Sigmoid colon (tissue), 6 donors: ENCODE measurements at regions not wholly inside any gene's neighbourhood (a gene's known extent, or its start where the extent isn't known, plus 50 kb on each side); places are given as distances from the start of the nearest gene placed in this dataset.

Source experiments
- DNase-seq: peaks from one replicate; pipeline ENCODE4 v3.0.0-alpha.2; 2019
- H3K27ac ChIP-seq, 4 donors: fragments of 200-600 bp; sonication (generic); one replicate each; pipeline ENCODE4 v1.5.1; 2016 to 2019; ENCODE audit warnings: mild to moderate bottlenecking in 1 of 4
- H3K27me3 ChIP-seq, 3 donors: fragments of 200-600 bp; sonication (generic); one replicate each; pipeline ENCODE4 v1.5.1; 2019; ENCODE audit warnings: mild to moderate bottlenecking in 1 of 3
- H3K36me3 ChIP-seq, 4 donors: fragments of 200-600 bp; sonication (generic); one replicate each; pipeline ENCODE4 v1.5.1; 2016 to 2019
- H3K4me1 ChIP-seq, 4 donors: fragments of 200-600 bp; sonication (generic); one replicate each; pipeline ENCODE4 v1.5.1; 2017 to 2019
- H3K4me3 ChIP-seq, 4 donors: fragments of 200-600 bp; sonication (generic); one replicate each; pipeline ENCODE4 v1.5.1; 2017 to 2019; ENCODE audit warnings: mild to moderate bottlenecking in 2 of 4, moderate library complexity in 1 of 4
- H3K9me3 ChIP-seq, 4 donors: fragments of 200-600 bp in 3 of 4; sonication (generic) in 3 of 4; one replicate each; pipeline versions ENCODE4 v1.5.1 to v1.6.1; 2013 to 2019
- EP300 ChIP-seq, 4 donors: sonication (generic); formaldehyde crosslinking; IDR thresholded peaks; one replicate each; pipeline ENCODE4 v1.6.1; 2017; ENCODE audit warnings: antibody characterized with exemption in 4 of 4
- POLR2A ChIP-seq, 2 donors: fragments of 450-650 bp; IDR thresholded peaks; one replicate each; pipeline ENCODE4 v1.6.1; 2016; ENCODE audit warnings: antibody characterized with exemption in 2 of 2, mild to moderate bottlenecking in 2 of 2, moderate library complexity in 2 of 2
- POLR2AphosphoS5 ChIP-seq, 4 donors: sonication (generic); formaldehyde crosslinking; IDR thresholded peaks; one replicate each; pipeline ENCODE4 v1.6.1; 2017; ENCODE audit warnings: antibody characterized with exemption in 4 of 4
- WGBS, 2 donors: extraction: QIAGEN DNeasy Blood & Tissue Kit; methylation state at CpG; one replicate each; pipeline ENCODE4 v1.1.7; 2013; 5-methylcytosine and 5-hydroxymethylcytosine counted together
- intact Hi-C: fragments of 100-400 bp; cut with DNase I; formaldehyde crosslinking; loops from one replicate; pipeline ENCODE4 v1.15.1; 2023
- TF ChIP-seq, protein P1 (sequence below), 4 experiments: fragments of 450-650 bp in 3 of 4; fragments of 200-600 bp in 1 of 4; IDR thresholded peaks; one replicate each; pipeline ENCODE4 v1.5.1; 2016 to 2019; ENCODE audit warnings: antibody characterized with exemption in 4 of 4, mild to moderate bottlenecking in 3 of 4, moderate library complexity in 2 of 4
- donor health status: healthy with polysubstance abuse.
- donor health status: healthy.

DNA sequence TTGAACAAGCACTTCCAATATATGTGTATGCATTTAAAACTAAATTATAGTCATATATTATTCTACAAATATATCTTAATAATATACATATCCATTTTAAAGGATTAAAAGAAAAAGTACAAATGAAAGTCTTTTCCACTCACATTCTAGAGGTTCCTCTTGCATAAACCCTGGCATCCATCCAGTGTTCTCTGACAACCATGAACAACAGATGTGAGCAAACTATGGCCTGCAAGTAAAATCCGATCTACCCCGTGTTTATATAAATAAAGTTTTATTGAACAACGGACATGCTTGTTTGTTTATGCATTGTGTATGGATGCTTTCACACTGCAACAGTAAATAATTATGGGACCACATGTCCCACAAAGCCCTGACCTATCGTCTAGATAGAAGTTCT, 1122.3 kb downstream of the EPHA7 start:
- DNase-seq, result no peak
- no peaks in the 10 kb centered on the region for H3K27me3 ChIP-seq
- H3K27ac ChIP-seq, result no peak overlapping the region
- no peak for TF ChIP-seq EP300 (IDR thresholded peaks at IDR 0.05)
- TF ChIP-seq POLR2AphosphoS5 (IDR thresholded peaks at IDR 0.05), result no peak
- TF ChIP-seq, protein P1, sequence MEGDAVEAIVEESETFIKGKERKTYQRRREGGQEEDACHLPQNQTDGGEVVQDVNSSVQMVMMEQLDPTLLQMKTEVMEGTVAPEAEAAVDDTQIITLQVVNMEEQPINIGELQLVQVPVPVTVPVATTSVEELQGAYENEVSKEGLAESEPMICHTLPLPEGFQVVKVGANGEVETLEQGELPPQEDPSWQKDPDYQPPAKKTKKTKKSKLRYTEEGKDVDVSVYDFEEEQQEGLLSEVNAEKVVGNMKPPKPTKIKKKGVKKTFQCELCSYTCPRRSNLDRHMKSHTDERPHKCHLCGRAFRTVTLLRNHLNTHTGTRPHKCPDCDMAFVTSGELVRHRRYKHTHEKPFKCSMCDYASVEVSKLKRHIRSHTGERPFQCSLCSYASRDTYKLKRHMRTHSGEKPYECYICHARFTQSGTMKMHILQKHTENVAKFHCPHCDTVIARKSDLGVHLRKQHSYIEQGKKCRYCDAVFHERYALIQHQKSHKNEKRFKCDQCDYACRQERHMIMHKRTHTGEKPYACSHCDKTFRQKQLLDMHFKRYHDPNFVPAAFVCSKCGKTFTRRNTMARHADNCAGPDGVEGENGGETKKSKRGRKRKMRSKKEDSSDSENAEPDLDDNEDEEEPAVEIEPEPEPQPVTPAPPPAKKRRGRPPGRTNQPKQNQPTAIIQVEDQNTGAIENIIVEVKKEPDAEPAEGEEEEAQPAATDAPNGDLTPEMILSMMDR (IDR thresholded peaks at IDR 0.05), result no peak
- TF ChIP-seq POLR2A (IDR thresholded peaks at IDR 0.05), result no peak
- 67 to 81% methylated on average over 4 of the region's 4 CpGs for WGBS, 2 donors
- no peaks in the 10 kb centered on the region for H3K36me3 ChIP-seq
- H3K4me1 ChIP-seq, result no peaks in the 10 kb centered on the region
- no peaks in the 10 kb centered on the region for H3K9me3 ChIP-seq
- H3K4me3 ChIP-seq, result no peak overlapping the region
- intact Hi-C loops, result no loop called here

DNA sequence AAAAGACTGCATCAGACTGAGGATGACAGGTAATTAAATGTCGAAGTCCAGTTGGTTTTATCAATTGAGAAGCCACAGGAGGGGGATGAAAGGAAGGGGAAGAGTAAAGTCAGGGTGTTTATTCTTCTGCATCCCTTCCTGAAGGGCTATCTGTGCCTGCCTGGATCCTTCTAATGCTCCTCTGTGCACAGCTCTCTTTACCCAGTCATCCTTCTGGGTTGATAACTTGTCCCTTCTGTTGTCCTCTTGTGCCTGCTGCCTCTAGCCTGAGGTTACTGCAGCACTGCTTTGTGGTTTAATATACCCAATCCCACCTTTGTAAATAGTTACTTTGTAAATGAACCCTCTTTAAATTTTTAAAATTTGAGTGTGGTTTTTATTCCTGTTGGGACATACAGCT, 1127.3 kb downstream of the EPHA7 start:
- 26 to 56% methylated on average over 1 of the region's 1 CpG for WGBS, 2 donors
- no peak for DNase-seq
- no peak overlapping the region for H3K4me3 ChIP-seq
- TF ChIP-seq EP300 (IDR thresholded peaks at IDR 0.05) (no peak), POLR2A (IDR thresholded peaks at IDR 0.05) (no peak), POLR2AphosphoS5 (IDR thresholded peaks at IDR 0.05) (no peak)
- TF ChIP-seq, protein P1 (IDR thresholded peaks at IDR 0.05), result no peak
- intact Hi-C loops, result no loop called here
- no peak overlapping the region for H3K27ac ChIP-seq
- H3K27me3 ChIP-seq, result no peaks in the 10 kb centered on the region
- H3K36me3 ChIP-seq, result no peaks in the 10 kb centered on the region
- H3K9me3 ChIP-seq, result no peaks in the 10 kb centered on the region
- H3K4me1 ChIP-seq, result no peaks in the 10 kb centered on the region

DNA sequence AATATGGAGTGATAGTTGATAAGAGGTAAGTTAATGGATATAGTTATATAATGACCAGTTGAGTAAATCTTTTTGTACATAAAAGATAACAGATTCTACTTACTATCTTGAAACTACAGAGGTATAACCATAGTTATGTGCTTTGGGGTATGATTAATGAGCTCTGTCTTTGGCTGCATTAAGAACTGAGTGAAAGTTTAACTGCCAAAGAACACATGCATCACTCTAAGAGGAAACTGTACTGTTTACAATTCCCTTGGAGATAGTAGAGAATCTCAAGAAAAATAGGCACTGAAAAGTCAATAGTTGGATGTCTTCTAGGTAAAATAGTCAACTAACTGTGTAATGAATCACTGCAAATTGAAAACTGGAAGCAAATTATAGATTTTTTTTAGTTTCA, 1129.5 kb downstream of the EPHA7 start:
- TF ChIP-seq POLR2AphosphoS5 (IDR thresholded peaks at IDR 0.05) (no peak), EP300 (IDR thresholded peaks at IDR 0.05) (no peak), POLR2A (IDR thresholded peaks at IDR 0.05) (no peak)
- TF ChIP-seq, protein P1 (IDR thresholded peaks at IDR 0.05), result no peak
- H3K27ac ChIP-seq, result no peak overlapping the region
- intact Hi-C loops, result no loop called here
- no peaks in the 10 kb centered on the region for H3K36me3 ChIP-seq
- H3K27me3 ChIP-seq, result no peaks in the 10 kb centered on the region
- DNase-seq, result no peak
- no peaks in the 10 kb centered on the region for H3K9me3 ChIP-seq
- H3K4me3 ChIP-seq, result no peak overlapping the region
- H3K4me1 ChIP-seq, result no peaks in the 10 kb centered on the region

DNA sequence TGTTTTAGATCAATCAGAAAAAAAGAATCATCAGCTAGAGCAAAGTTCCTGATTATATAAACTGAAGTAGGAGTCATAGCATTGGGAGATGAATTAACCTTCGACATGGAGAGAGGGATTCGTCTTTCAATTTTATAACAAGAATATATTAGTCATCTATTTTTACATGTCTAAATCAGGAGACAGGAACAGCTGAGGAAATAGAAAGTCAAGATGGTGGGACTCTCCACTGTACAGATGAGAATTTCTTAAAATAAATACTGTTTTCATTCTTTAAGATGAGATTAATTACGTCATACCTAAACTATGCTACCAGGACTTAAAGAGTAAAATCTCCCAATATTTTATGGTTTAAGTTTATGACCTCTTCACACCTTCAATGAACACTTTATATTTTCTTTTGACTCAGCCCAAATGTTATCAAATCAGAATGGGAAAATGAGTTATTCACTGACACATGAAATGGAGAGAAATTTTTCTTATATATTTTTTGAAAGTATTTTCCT, 1137.7 kb downstream of the EPHA7 start:
- intact Hi-C loops, result no loop called here
- 36 to 65% methylated on average over 3 of the region's 3 CpGs for WGBS, 2 donors
- Histone ChIP-seq H3K27ac (no peak overlapping the region), H3K4me1 (no peaks in the 10 kb centered on the region), H3K27me3 (no peaks in the 10 kb centered on the region), H3K36me3 (no peaks in the 10 kb centered on the region), H3K9me3 (no peaks in the 10 kb centered on the region), H3K4me3 (no peak overlapping the region)
- no peak for TF ChIP-seq EP300 (IDR thresholded peaks at IDR 0.05)
- no peak for TF ChIP-seq POLR2A (IDR thresholded peaks at IDR 0.05)
- TF ChIP-seq POLR2AphosphoS5 (IDR thresholded peaks at IDR 0.05), result no peak
- TF ChIP-seq, protein P1 (IDR thresholded peaks at IDR 0.05), result no peak
- no peak for DNase-seq

DNA sequence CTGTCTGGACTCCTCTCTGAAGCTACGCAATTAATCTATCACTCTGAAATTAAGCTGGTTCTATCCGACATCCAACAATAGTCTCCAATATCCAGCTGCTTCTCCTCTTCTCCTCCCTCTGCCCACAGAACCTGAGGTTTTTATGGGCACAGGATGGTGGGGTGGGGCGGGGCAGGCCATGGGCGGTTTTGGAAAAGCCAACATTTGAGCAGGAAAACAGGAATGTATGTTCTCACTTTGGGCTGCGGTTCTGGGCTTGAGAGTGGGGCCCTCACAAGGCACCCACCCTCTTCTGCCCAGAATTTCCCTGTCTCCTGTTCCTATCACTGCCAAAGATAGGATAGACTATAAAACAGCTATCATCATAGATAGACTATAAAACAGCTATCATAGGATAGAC, 1144.2 kb downstream of the EPHA7 start:
- H3K27me3 ChIP-seq, result no peaks in the 10 kb centered on the region
- intact Hi-C loops, result no loop called here
- no peak overlapping the region for H3K27ac ChIP-seq
- no peaks in the 10 kb centered on the region for H3K4me1 ChIP-seq
- WGBS, 2 donors, result 66 to 88% methylated on average over 5 of the region's 5 CpGs
- no peaks in the 10 kb centered on the region for H3K36me3 ChIP-seq
- no peak overlapping the region for H3K4me3 ChIP-seq
- TF ChIP-seq POLR2A (IDR thresholded peaks at IDR 0.05), result no peak
- TF ChIP-seq POLR2AphosphoS5 (IDR thresholded peaks at IDR 0.05), result no peak
- TF ChIP-seq, protein P1 (IDR thresholded peaks at IDR 0.05), result no peak
- no peak for TF ChIP-seq EP300 (IDR thresholded peaks at IDR 0.05)
- H3K9me3 ChIP-seq, result no peaks in the 10 kb centered on the region
- no peak for DNase-seq
